GM19455 (cell line): ENCODE measurements at regions not wholly inside any gene's neighbourhood (a gene's known extent, or its start where the extent isn't known, plus 50 kb on each side); places are given as distances from the start of the nearest gene placed in this dataset.
"Not testable (repeated sequence)": the region's sequence is repeated elsewhere in the genome, so short reads cannot be mapped to it uniquely, and the experiment has no call there.

Experiments
- ATAC-seq: cut with Tn5 transposase; IDR thresholded peaks from one replicate; pipeline ENCODE4 v1.9.1; 2021; ENCODE audit not compliant: unreplicated experiment

- ATAC-seq: no peak
Measured at GRCh38 chr4:82097504-82097903, 276.3 kb downstream of the HNRNPD start.

GRCh38 chr4:82090717-82091116 lies 283.1 kb downstream of the HNRNPD start:
- no peak for ATAC-seq

GRCh38 chr4:82084747-82085146 lies 289.0 kb downstream of the HNRNPD start:
- ATAC-seq: no peak

GRCh38 chr4:82077471-82077995 lies 296.3 kb downstream of the HNRNPD start:
- not testable (repeated sequence) for ATAC-seq

- ATAC-seq: no peak
Measured at GRCh38 chr4:82076809-82077208, 297.0 kb downstream of the HNRNPD start.

GRCh38 chr4:82076359-82076758 lies 297.4 kb downstream of the HNRNPD start:
- no peak for ATAC-seq

- no peak for ATAC-seq
Measured at GRCh38 chr4:82071951-82072350, 301.8 kb downstream of the HNRNPD start.

GRCh38 chr4:82069883-82070638 lies 303.7 kb downstream of the HNRNPD start:
- ATAC-seq: no peak

GRCh38 chr4:82063017-82063416 lies 310.8 kb downstream of the HNRNPD start:
- no peak for ATAC-seq

GRCh38 chr4:82057990-82058544 lies 315.7 kb downstream of the HNRNPD start:
- ATAC-seq: no peak

- ATAC-seq: no peak
Measured at GRCh38 chr4:82055156-82055555, 318.6 kb downstream of the HNRNPD start.

- ATAC-seq: no peak
Measured at GRCh38 chr4:82053396-82053795, 320.4 kb downstream of the HNRNPD start.

- ATAC-seq: no peak
Measured at GRCh38 chr4:82050796-82051195, 323.0 kb downstream of the HNRNPD start.

GRCh38 chr4:82049294-82049693 lies 324.5 kb downstream of the HNRNPD start:
- no peak for ATAC-seq

- no peak for ATAC-seq
Measured at GRCh38 chr4:82047731-82048130, 326.1 kb downstream of the HNRNPD start.

- ATAC-seq: no peak
Measured at GRCh38 chr4:82046796-82047195, 327.0 kb downstream of the HNRNPD start.

- ATAC-seq: no peak
Measured at GRCh38 chr4:82045267-82045666, 328.5 kb downstream of the HNRNPD start.

GRCh38 chr4:82044141-82044993 lies 329.4 kb downstream of the HNRNPD start:
- no peak for ATAC-seq

GRCh38 chr4:82043809-82044137 lies 330.0 kb downstream of the HNRNPD start:
- no peak for ATAC-seq

- no peak for ATAC-seq
Measured at GRCh38 chr4:82043081-82043808, 330.5 kb downstream of the HNRNPD start.

- ATAC-seq: no peak
Measured at GRCh38 chr4:82042042-82042441, 331.7 kb downstream of the HNRNPD start.
